Left lobe of liver (tissue), 2 donors: ENCODE measurements at regions not wholly inside any gene's neighbourhood (a gene's known extent, or its start where the extent isn't known, plus 50 kb on each side); places are given as distances from the start of the nearest gene placed in this dataset.
"Not testable (repeated sequence)": the region's sequence is repeated elsewhere in the genome, so short reads cannot be mapped to it uniquely, and the experiment has no call there.

Experiments used
- ATAC-seq: fragments of 200-7000 bp; cut with Tn5 transposase; one replicate; pipeline ENCODE4 v1.9.1; 2020; ENCODE audit warnings: mild to moderate bottlenecking, moderate library complexity
- DNase-seq: peaks from one replicate; pipeline ENCODE4 v3.0.0-alpha.2; 2020; ENCODE audit warnings: low spot score
- donor health status: DM: no; HTN: no; CAD: no; lungs with moderate emphysema.
- donor health status: DM: no; HTN: yes; CAD: no.

- DNase-seq (no peak), ATAC-seq (no peak)
These were observed 658.8 kb upstream of the GOT2 start for GRCh38 chr16:59392911-59393310.

- DNase-seq (no peak), ATAC-seq (no peak)
These were observed 657.7 kb upstream of the GOT2 start for GRCh38 chr16:59391617-59392364.

GRCh38 chr16:59385959-59386358 lies 651.8 kb upstream of the GOT2 start:
- no peak for DNase-seq
- ATAC-seq, result peak; percentile 60

- no peak for DNase-seq
- ATAC-seq, result no peak
These were observed 651.4 kb upstream of the GOT2 start for GRCh38 chr16:59385491-59385890.

- no peak for ATAC-seq
- DNase-seq, result no peak
These were observed 639.5 kb upstream of the GOT2 start for GRCh38 chr16:59373632-59374031.

GRCh38 chr16:59370717-59371116 lies 636.6 kb upstream of the GOT2 start:
- ATAC-seq, result no peak
- no peak for DNase-seq

DNA sequence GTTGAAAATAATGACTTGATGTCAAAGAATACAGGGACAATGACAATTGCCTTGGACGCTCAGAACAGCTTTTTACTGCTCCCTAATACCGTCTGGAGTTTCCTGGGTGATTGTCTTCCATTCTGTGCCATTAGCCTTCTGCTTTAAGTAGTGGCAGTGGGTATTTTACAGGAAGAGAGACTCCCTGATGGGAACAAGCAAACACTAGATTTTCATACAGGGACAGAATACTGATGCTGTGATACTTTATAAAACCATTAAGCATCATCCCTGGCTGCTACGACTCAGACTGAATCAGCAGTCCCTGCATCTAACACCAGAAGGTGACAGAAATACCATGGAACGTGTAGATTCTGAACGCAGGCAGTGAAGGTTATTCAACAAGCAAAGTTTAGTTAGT lies 635.4 kb upstream of the GOT2 start:
- DNase-seq (no peak), ATAC-seq (no peak)

DNA sequence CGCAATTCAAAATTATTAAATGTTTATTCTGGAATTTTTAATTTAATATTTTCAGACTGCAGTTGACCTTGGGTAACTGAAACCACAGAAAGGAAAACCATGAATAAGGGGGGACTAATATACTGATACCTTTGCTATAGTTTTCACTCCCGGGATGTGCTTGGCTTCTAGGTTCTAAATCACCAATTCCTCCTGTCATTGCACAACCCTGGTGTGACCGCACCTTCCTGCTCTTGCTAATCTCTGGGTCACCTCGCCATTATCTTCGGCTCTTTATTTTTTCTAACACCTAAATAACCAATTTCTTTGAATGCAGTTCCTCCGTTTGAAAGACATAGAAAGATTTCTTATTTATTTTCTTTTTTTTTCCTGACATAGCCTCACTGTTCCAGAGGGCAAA lies 634.5 kb upstream of the GOT2 start:
- no peak for ATAC-seq
- no peak for DNase-seq

- ATAC-seq, result no peak
- DNase-seq, result no peak
These were observed 622.6 kb upstream of the GOT2 start for GRCh38 chr16:59356709-59357108.

GRCh38 chr16:59356144-59356543 lies 622.0 kb upstream of the GOT2 start:
- ATAC-seq, result no peak
- DNase-seq, result no peak

- DNase-seq, result no peak
- no peak for ATAC-seq
These were observed 621.6 kb upstream of the GOT2 start for GRCh38 chr16:59355704-59356103.

DNA sequence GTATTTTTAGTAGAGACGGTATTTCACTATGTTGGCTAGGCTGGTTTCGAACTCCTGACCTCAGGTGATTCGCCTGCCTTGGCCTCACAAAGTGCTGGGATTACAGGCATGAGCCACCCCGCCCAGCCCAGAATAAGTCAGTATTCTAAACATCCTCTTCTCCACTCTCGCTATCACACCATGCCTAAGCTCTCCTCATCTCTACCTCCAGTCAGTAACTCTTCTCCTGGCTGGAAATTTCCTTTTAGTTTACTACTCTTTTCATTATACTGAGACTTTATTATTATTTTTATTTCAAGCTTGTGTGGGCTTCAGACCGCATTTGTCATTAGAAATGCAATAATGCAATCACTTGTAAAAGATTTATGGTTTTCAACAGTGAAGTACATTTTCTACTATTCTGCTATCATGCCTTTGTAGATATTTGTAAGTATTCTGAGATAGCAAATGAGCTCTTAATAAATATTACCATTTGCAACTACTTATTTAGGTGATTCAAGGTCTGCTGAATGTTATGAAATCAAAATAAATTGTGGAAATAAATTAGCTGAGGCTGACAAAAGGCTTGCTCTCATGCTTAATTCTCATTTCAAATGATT lies 617.3 kb upstream of the GOT2 start:
- DNase-seq (no peak), ATAC-seq (no peak)

DNA sequence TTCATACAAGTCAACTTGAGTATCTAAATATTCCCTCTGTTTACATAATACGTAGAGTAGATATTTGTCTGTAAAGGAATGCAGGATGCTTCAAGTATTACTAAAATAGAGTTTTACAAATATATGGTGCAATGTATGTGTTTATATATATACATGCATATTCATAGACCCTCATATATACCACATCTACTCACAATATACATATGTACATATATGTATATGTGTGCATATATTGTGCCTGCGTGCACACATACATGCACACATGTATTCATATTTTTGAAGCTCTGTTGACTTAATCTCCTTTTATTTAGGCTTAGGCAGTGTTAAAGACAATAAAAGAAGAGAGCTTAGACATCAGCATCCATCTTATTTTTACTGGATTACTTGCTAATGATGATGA lies 616.6 kb upstream of the GOT2 start:
- no peak for ATAC-seq

DNA sequence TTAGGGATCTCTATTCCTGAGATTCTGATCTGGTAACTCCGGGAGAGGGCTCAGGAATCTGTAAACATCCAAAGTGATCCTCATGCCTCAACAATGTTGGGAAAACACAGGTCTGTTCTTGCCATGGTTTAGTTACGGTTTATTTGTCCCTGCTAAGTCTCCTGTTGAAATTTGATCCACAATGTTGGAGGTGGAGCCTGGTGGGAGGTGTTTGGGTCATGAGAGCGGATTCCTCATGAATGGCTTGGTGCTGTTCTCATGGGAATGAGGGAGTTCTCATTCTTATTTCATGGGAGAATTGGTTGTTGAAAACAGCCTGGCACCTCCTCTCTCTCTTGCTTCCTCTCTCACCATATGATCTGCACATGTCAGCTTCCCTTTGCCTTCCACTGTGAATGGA lies 608.6 kb upstream of the GOT2 start:
- no peak for DNase-seq
- no peak for ATAC-seq

More for the DNA sequence above, 616.6 kb upstream of the GOT2 start:
- DNase-seq, result no peak

DNA sequence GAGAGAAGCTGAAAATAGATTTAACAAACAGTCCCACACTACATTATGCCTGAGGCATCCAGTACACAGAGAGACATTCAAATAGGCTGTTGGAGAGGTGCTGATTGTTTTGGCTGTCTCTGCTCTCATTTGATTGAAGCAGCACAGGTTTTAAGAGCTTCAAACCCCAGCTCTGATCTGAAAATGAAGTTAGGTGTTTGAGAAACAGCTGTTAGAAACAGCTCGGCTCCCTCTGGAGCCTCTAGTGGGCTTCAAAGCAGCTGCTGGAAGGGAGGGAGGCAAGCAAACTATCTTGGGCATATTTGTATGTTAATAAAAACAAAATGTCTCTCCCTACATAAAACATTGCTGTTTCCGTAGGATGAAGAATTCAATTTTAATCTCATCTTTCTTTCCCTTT lies 607.3 kb upstream of the GOT2 start:
- DNase-seq, result no peak
- ATAC-seq, result no peak

DNA sequence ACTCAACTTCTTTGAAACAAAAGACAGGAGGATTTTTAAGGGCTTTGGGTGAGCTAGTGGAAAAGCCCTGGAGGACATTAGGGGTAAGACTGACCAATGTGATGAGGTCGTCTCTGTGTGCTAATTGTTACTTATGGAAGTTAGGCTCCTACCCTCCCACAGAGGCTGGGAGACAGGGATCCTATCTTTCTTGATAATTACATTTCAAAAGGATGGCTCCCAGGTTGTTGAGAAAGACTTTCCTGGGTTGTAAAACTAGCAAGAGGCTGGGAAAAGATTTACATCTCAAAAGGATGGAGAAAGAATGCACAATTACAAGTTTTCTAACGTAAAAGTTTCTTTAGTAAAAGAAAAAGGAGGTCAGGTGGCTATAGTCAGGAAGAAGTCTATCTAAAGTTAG lies 605.8 kb upstream of the GOT2 start:
- ATAC-seq (no peak), DNase-seq (no peak)

GRCh38 chr16:59336136-59336695 lies 602.1 kb upstream of the GOT2 start:
- DNase-seq, result no peak
- no peak for ATAC-seq

- not testable (repeated sequence) for DNase-seq, ATAC-seq
These were observed 597.6 kb upstream of the GOT2 start for GRCh38 chr16:59331708-59332107.

GRCh38 chr16:59330019-59330670 lies 596.0 kb upstream of the GOT2 start:
- DNase-seq, result no peak
- no peak for ATAC-seq

- DNase-seq (no peak), ATAC-seq (no peak)
These were observed 594.8 kb upstream of the GOT2 start for GRCh38 chr16:59328961-59329360.

GRCh38 chr16:59327894-59328293 lies 593.8 kb upstream of the GOT2 start:
- DNase-seq (no peak), ATAC-seq (no peak)

- ATAC-seq (no peak), DNase-seq (no peak)
These were observed 592.8 kb upstream of the GOT2 start for GRCh38 chr16:59326955-59327354.
